T-helper 17 cell (primary cell): ENCODE measurements at regions not wholly inside any gene's neighbourhood (a gene's known extent, or its start where the extent isn't known, plus 50 kb on each side); places are given as distances from the start of the nearest gene placed in this dataset.

ENCODE experiments used
- ATAC-seq: fragments of 150-1000 bp; cut with Tn5 transposase; 2 replicates; pipeline ENCODE4 v1.10.0; 2021; ENCODE audit warnings: mild to moderate bottlenecking, moderate library complexity
- DNase-seq, 3 donors: peaks; one replicate each; pipeline versions ENCODE4 v3.0.0 to v3.0.0-alpha.2; 2020 to 2021
- H3K9me3 ChIP-seq: one replicate; pipeline ENCODE4 v1.7.0; 2013; ENCODE audit warnings: low read length, mild to moderate bottlenecking; ENCODE audit not compliant: control insufficient read depth, poor library complexity, severe bottlenecking
- H3K27ac Mint-ChIP-seq: one replicate; pipeline ENCODE4 v1.8.0; 2022; ENCODE audit warnings: mild to moderate bottlenecking, moderate library complexity, mixed read lengths
- H3K27me3 Mint-ChIP-seq: one replicate; pipeline ENCODE4 v1.8.0; 2022; ENCODE audit warnings: mixed read lengths
- H3K36me3 Mint-ChIP-seq: one replicate; pipeline ENCODE4 v1.8.0; 2022; ENCODE audit warnings: low read depth, mixed read lengths
- H3K4me1 Mint-ChIP-seq: one replicate; pipeline ENCODE4 v1.8.0; 2022; ENCODE audit warnings: mild to moderate bottlenecking, mixed read lengths
- H3K4me3 Mint-ChIP-seq: one replicate; pipeline ENCODE4 v1.8.0; 2022; ENCODE audit warnings: mild to moderate bottlenecking, moderate library complexity, mixed read lengths

- H3K4me1 Mint-ChIP-seq, result no peaks in the 10 kb centered on the region
- no peaks in the 10 kb centered on the region for H3K36me3 Mint-ChIP-seq
Observed at GRCh38 chr10:131662851-131663250, 238.0 kb upstream of the PPP2R2D start.

GRCh38 chr10:131663351-131663750 is 237.5 kb upstream of the PPP2R2D start:
- Mint-ChIP-seq H3K4me3 (no peak overlapping the region), H3K27me3 (no peaks in the 10 kb centered on the region), H3K27ac (no peak overlapping the region), H3K4me1 (no peaks in the 10 kb centered on the region), H3K36me3 (no peaks in the 10 kb centered on the region)
- H3K9me3 ChIP-seq, result no peaks in the 10 kb centered on the region
- DNase-seq (no peak), ATAC-seq (no peak)

More at GRCh38 chr10:131662851-131663250, 238.0 kb upstream of the PPP2R2D start:
- H3K9me3 ChIP-seq, result no peaks in the 10 kb centered on the region
- H3K4me3 Mint-ChIP-seq, result no peak overlapping the region
- no peak for ATAC-seq
- no peaks in the 10 kb centered on the region for H3K27me3 Mint-ChIP-seq
- DNase-seq, result no peak
- no peak overlapping the region for H3K27ac Mint-ChIP-seq

DNA sequence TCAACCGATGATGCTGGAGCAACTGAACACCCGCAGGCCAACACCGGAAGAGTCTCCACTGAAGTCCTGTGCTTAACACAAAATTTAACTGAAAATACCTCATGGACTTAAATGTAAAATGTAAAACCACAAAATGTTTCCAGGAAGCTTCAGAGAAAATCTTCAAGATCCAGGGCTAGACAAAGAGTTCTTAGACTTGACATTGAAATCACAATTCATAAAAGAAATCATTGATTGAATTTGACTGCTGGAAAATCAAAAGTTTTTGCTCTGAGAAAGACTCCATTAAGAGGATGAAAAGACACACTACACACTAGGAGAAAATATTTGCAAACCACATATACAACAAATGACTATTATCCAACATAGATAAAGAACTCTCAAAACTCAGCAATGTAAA is 234.7 kb upstream of the PPP2R2D start:
- H3K4me1 Mint-ChIP-seq, result no peaks in the 10 kb centered on the region
- no peaks in the 10 kb centered on the region for H3K27me3 Mint-ChIP-seq
- H3K27ac Mint-ChIP-seq, result no peak overlapping the region
- no peak overlapping the region for H3K4me3 Mint-ChIP-seq
- DNase-seq (no peak), ATAC-seq (no peak)
- H3K9me3 ChIP-seq, result no peaks in the 10 kb centered on the region
- peaks cover 3% of the 10 kb centered on the region for H3K36me3 Mint-ChIP-seq

GRCh38 chr10:131667047-131667446 is 233.8 kb upstream of the PPP2R2D start:
- no peak for DNase-seq
- H3K27ac Mint-ChIP-seq, result no peak overlapping the region
- ATAC-seq, result no peak
- no peaks in the 10 kb centered on the region for H3K4me1 Mint-ChIP-seq
- no peaks in the 10 kb centered on the region for H3K9me3 ChIP-seq
- no peaks in the 10 kb centered on the region for H3K27me3 Mint-ChIP-seq
- no peak overlapping the region for H3K4me3 Mint-ChIP-seq
- peaks cover 3% of the 10 kb centered on the region for H3K36me3 Mint-ChIP-seq

- no peaks in the 10 kb centered on the region for H3K4me1 Mint-ChIP-seq
- no peak overlapping the region for H3K27ac Mint-ChIP-seq
- peaks cover 3% of the 10 kb centered on the region for H3K36me3 Mint-ChIP-seq
- DNase-seq, result no peak
- H3K27me3 Mint-ChIP-seq, result no peaks in the 10 kb centered on the region
- no peak overlapping the region for H3K4me3 Mint-ChIP-seq
- ATAC-seq, result no peak
- no peaks in the 10 kb centered on the region for H3K9me3 ChIP-seq
Observed at GRCh38 chr10:131667561-131667960, 233.2 kb upstream of the PPP2R2D start.

DNA sequence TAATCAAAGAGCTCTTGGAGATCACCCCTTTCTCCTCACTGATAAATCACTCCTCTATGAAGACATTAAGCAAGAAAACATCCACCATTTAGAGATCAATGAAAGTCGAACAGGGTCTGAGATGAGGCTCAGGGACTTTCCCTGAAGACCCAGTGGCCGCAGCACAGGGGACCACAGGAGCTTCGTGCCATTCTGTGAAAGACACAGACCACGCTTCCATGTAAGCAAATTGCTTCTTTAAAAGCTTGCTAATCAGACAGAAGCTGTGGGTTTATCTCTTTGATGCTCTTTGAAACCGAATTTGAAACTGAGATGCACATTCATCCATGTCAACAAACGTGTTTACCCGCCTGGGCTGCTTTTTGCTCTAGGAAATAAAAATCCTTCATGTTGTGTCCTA is 231.9 kb upstream of the PPP2R2D start:
- Mint-ChIP-seq H3K36me3 (peaks cover 3% of the 10 kb centered on the region), H3K4me3 (no peak overlapping the region), H3K27ac (no peak overlapping the region), H3K4me1 (no peaks in the 10 kb centered on the region), H3K27me3 (no peaks in the 10 kb centered on the region)
- no peak for DNase-seq
- ATAC-seq, result no peak
- H3K9me3 ChIP-seq, result no peaks in the 10 kb centered on the region

- Mint-ChIP-seq H3K27me3 (no peaks in the 10 kb centered on the region), H3K27ac (no peak overlapping the region), H3K4me1 (no peaks in the 10 kb centered on the region), H3K4me3 (no peak overlapping the region), H3K36me3 (peaks cover 3% of the 10 kb centered on the region)
- ATAC-seq (no peak), DNase-seq (no peak)
- no peaks in the 10 kb centered on the region for H3K9me3 ChIP-seq
Observed at GRCh38 chr10:131669838-131670237, 231.0 kb upstream of the PPP2R2D start.

- Mint-ChIP-seq H3K36me3 (peaks cover 3% of the 10 kb centered on the region), H3K4me1 (no peaks in the 10 kb centered on the region), H3K4me3 (no peak overlapping the region), H3K27me3 (no peaks in the 10 kb centered on the region), H3K27ac (no peak overlapping the region)
- DNase-seq, result no peak
- ATAC-seq, result no peak
- H3K9me3 ChIP-seq, result no peaks in the 10 kb centered on the region
Observed at GRCh38 chr10:131670341-131670740, 230.5 kb upstream of the PPP2R2D start.

DNA sequence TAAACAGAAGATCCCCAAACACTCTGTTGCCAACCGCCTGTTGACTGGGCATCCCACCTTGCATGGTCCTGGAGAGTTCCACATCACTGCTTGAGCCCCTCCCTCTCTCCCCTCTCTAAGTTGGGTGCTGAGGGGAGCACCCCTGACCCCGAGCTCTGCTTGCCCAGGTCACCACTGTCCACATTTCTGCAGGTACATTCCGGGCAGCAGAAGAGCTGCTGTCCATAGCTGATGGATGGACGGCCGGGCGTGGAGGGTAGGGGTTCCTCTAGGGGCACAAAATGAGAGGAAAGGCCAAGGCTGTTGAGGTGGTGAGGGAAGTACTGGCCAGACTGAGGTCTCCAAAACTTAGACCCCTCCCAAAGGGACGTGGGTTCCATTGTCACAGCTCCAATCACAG is 227.4 kb upstream of the PPP2R2D start:
- H3K27ac Mint-ChIP-seq, result no peak overlapping the region
- no peaks in the 10 kb centered on the region for H3K27me3 Mint-ChIP-seq
- no peak overlapping the region for H3K4me3 Mint-ChIP-seq
- no peak for ATAC-seq
- peaks cover 3% of the 10 kb centered on the region for H3K36me3 Mint-ChIP-seq
- DNase-seq, result no peak
- no peaks in the 10 kb centered on the region for H3K4me1 Mint-ChIP-seq
- H3K9me3 ChIP-seq, result no peaks in the 10 kb centered on the region

GRCh38 chr10:131674130-131674529 is 226.7 kb upstream of the PPP2R2D start:
- Mint-ChIP-seq H3K27me3 (no peaks in the 10 kb centered on the region), H3K4me1 (no peaks in the 10 kb centered on the region), H3K36me3 (peaks cover 3% of the 10 kb centered on the region), H3K27ac (no peak overlapping the region), H3K4me3 (no peak overlapping the region)
- no peaks in the 10 kb centered on the region for H3K9me3 ChIP-seq
- ATAC-seq (no peak), DNase-seq (no peak)

DNA sequence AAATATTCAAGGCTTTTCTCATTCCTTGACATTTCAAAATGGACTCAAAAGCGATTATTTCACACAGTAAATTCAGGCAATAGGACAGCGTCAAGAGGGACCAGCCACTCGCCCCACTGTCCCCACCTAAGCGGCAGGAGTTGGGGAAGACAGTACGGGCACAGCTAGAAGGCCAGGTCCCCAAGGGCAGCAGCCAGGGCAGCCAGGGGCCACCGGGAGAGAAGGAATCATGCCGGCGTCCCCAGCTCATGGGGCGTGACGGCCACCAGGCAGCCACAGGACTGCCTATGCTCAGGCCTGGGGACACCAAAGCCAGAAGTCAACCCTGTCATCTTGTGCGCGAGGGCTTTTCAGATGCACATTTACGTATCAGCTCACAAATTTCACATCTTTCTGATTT is 225.7 kb upstream of the PPP2R2D start:
- ATAC-seq (no peak), DNase-seq (no peak)
- no peak overlapping the region for H3K4me3 Mint-ChIP-seq
- no peaks in the 10 kb centered on the region for H3K27me3 Mint-ChIP-seq
- H3K27ac Mint-ChIP-seq, result no peak overlapping the region
- H3K4me1 Mint-ChIP-seq, result no peaks in the 10 kb centered on the region
- H3K9me3 ChIP-seq, result no peaks in the 10 kb centered on the region
- no peaks in the 10 kb centered on the region for H3K36me3 Mint-ChIP-seq

GRCh38 chr10:131676046-131676799 is 224.6 kb upstream of the PPP2R2D start:
- ATAC-seq, result no peak
- H3K36me3 Mint-ChIP-seq, result no peaks in the 10 kb centered on the region
- no peaks in the 10 kb centered on the region for H3K4me1 Mint-ChIP-seq
- no peaks in the 10 kb centered on the region for H3K9me3 ChIP-seq
- H3K4me3 Mint-ChIP-seq, result no peak overlapping the region
- H3K27ac Mint-ChIP-seq, result no peak overlapping the region
- H3K27me3 Mint-ChIP-seq, result no peaks in the 10 kb centered on the region
- no peak for DNase-seq

DNA sequence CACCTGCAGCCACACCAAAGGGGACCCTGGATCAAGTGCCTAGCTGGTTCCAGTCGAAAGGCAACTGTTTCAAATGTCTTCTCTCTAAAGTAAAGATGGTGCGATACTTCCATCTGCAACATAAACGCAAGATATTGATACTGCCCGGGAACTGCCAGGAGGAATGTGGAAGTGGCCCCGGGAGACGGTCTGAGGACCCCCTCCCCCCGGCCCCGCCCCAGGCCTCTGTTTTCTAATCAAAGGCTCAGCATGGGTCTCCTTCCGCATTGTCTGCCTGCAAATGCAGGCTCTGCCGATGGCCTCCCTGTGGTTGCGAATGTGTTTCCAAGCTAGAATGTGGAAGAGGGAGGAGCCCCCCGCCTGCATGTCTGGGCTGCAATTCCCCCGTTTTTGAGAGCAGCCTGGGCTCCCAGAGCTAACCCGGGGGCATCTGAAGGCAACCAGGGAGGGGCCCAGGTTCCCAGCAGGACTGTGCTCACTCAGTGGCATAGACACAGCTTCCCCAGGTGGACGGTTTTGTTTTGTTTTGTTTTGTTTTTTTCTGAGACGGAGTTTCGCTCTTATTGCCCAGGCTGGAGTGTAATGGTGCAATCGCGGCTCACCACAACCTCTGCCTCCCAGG is 223.9 kb upstream of the PPP2R2D start:
- H3K27me3 Mint-ChIP-seq, result no peaks in the 10 kb centered on the region
- H3K27ac Mint-ChIP-seq, result no peak overlapping the region
- H3K9me3 ChIP-seq, result no peaks in the 10 kb centered on the region
- no peak overlapping the region for H3K4me3 Mint-ChIP-seq
- H3K4me1 Mint-ChIP-seq, result no peaks in the 10 kb centered on the region
- H3K36me3 Mint-ChIP-seq, result no peaks in the 10 kb centered on the region
- DNase-seq (no peak), ATAC-seq (no peak)

GRCh38 chr10:131677671-131678070 is 223.1 kb upstream of the PPP2R2D start:
- H3K9me3 ChIP-seq, result no peaks in the 10 kb centered on the region
- Mint-ChIP-seq H3K4me3 (no peak overlapping the region), H3K36me3 (no peaks in the 10 kb centered on the region), H3K4me1 (no peaks in the 10 kb centered on the region), H3K27me3 (peaks cover 4% of the 10 kb centered on the region), H3K27ac (no peak overlapping the region)
- no peak for DNase-seq
- no peak for ATAC-seq
